Activated T-cell treated with anti-CD3 and anti-CD28 coated beads, Interleukin-2, amount 50 U/mL, for 24 hours (primary cell): ENCODE measurements at regions not wholly inside any gene's neighbourhood (a gene's known extent, or its start where the extent isn't known, plus 50 kb on each side); places are given as distances from the start of the nearest gene placed in this dataset.

Experiments
- DNase-seq: peaks from one replicate; pipeline ENCODE4 v3.0.0-alpha.2; 2020
- H3K27ac Mint-ChIP-seq: 2 replicates; pipeline ENCODE4 v1.8.0; 2020; ENCODE audit warnings: mild to moderate bottlenecking, mixed read lengths
- H3K27me3 Mint-ChIP-seq: 2 replicates; pipeline ENCODE4 v1.8.0; 2020; ENCODE audit warnings: mixed read lengths
- H3K36me3 Mint-ChIP-seq: 2 replicates; pipeline ENCODE4 v1.8.0; 2020; ENCODE audit warnings: low read depth, mixed read lengths
- H3K4me1 Mint-ChIP-seq: 2 replicates; pipeline ENCODE4 v1.8.0; 2020; ENCODE audit warnings: low read depth, mixed read lengths
- H3K4me3 Mint-ChIP-seq: 2 replicates; pipeline ENCODE4 v1.8.0; 2020; ENCODE audit warnings: mild to moderate bottlenecking, moderate library complexity, mixed read lengths
- H3K9me3 Mint-ChIP-seq: 2 replicates; pipeline ENCODE4 v1.8.0; 2020; ENCODE audit warnings: mixed read lengths

- H3K36me3 Mint-ChIP-seq: peaks cover 97% of the 10 kb centered on the region
These were observed 179.0 kb upstream of the KLF14 start for GRCh38 chr7:130912862-130913638.

GRCh38 chr7:130913639-130914553, 179.9 kb upstream of the KLF14 start:
- Mint-ChIP-seq H3K27ac (peak overlapping the region; percentile 99), H3K27me3 (no peaks in the 10 kb centered on the region), H3K4me1 (peaks cover 96% of the 10 kb centered on the region), H3K36me3 (peaks cover 97% of the 10 kb centered on the region), H3K9me3 (no peaks in the 10 kb centered on the region), H3K4me3 (peak overlapping the region; percentile 89)
- DNase-seq: no peak

More at GRCh38 chr7:130912862-130913638, 179.0 kb upstream of the KLF14 start:
- H3K27me3 Mint-ChIP-seq: no peaks in the 10 kb centered on the region
- H3K4me3 Mint-ChIP-seq: peak overlapping the region; percentile 89
- peak overlapping the region; percentile 99 for H3K27ac Mint-ChIP-seq
- no peaks in the 10 kb centered on the region for H3K9me3 Mint-ChIP-seq
- peaks cover 94% of the 10 kb centered on the region for H3K4me1 Mint-ChIP-seq
- DNase-seq: peak; percentile 85

- Mint-ChIP-seq H3K9me3 (no peaks in the 10 kb centered on the region), H3K4me1 (peaks cover 96% of the 10 kb centered on the region), H3K4me3 (peak overlapping the region; percentile 89), H3K36me3 (peaks cover 97% of the 10 kb centered on the region), H3K27me3 (no peaks in the 10 kb centered on the region), H3K27ac (peak overlapping the region; percentile 99)
- no peak for DNase-seq
These were observed 180.7 kb upstream of the KLF14 start for GRCh38 chr7:130914554-130915294.

- H3K4me3 Mint-ChIP-seq: peak overlapping the region; percentile 89
- H3K27ac Mint-ChIP-seq: peak overlapping the region; percentile 99
- peaks cover 97% of the 10 kb centered on the region for H3K36me3 Mint-ChIP-seq
- no peak for DNase-seq
- peaks cover 96% of the 10 kb centered on the region for H3K4me1 Mint-ChIP-seq
- no peaks in the 10 kb centered on the region for H3K9me3 Mint-ChIP-seq
- no peaks in the 10 kb centered on the region for H3K27me3 Mint-ChIP-seq
These were observed 183.7 kb upstream of the KLF14 start for GRCh38 chr7:130917669-130918128.

- peak overlapping the region; percentile 89 for H3K4me3 Mint-ChIP-seq
- no peaks in the 10 kb centered on the region for H3K27me3 Mint-ChIP-seq
- peaks cover 100% of the 10 kb centered on the region for H3K36me3 Mint-ChIP-seq
- DNase-seq: no peak
- peak overlapping the region; percentile 99 for H3K27ac Mint-ChIP-seq
- peaks cover 99% of the 10 kb centered on the region for H3K4me1 Mint-ChIP-seq
- H3K9me3 Mint-ChIP-seq: no peaks in the 10 kb centered on the region
These were observed 184.4 kb upstream of the KLF14 start for GRCh38 chr7:130918129-130919052.

GRCh38 chr7:130919316-130920103, 185.5 kb upstream of the KLF14 start:
- no peaks in the 10 kb centered on the region for H3K27me3 Mint-ChIP-seq
- DNase-seq: no peak
- H3K36me3 Mint-ChIP-seq: peaks cover 100% of the 10 kb centered on the region
- peak overlapping the region; percentile 89 for H3K4me3 Mint-ChIP-seq
- H3K4me1 Mint-ChIP-seq: peaks cover 97% of the 10 kb centered on the region
- no peaks in the 10 kb centered on the region for H3K9me3 Mint-ChIP-seq
- H3K27ac Mint-ChIP-seq: peak overlapping the region; percentile 99

- no peaks in the 10 kb centered on the region for H3K9me3 Mint-ChIP-seq
- H3K27ac Mint-ChIP-seq: peak overlapping the region; percentile 99
- no peaks in the 10 kb centered on the region for H3K27me3 Mint-ChIP-seq
- peaks cover 97% of the 10 kb centered on the region for H3K4me1 Mint-ChIP-seq
- no peak for DNase-seq
- H3K36me3 Mint-ChIP-seq: peaks cover 100% of the 10 kb centered on the region
- H3K4me3 Mint-ChIP-seq: peak overlapping the region; percentile 56
These were observed 186.1 kb upstream of the KLF14 start for GRCh38 chr7:130920122-130920521.

GRCh38 chr7:130921391-130922180, 187.6 kb upstream of the KLF14 start:
- Mint-ChIP-seq H3K36me3 (peaks cover 100% of the 10 kb centered on the region), H3K4me3 (peak overlapping the region; percentile 13), H3K27me3 (no peaks in the 10 kb centered on the region), H3K4me1 (peaks cover 97% of the 10 kb centered on the region), H3K27ac (peak overlapping the region; percentile 99), H3K9me3 (no peaks in the 10 kb centered on the region)
- DNase-seq: no peak

GRCh38 chr7:130922206-130923112, 188.5 kb upstream of the KLF14 start:
- H3K4me1 Mint-ChIP-seq: peaks cover 99% of the 10 kb centered on the region
- no peaks in the 10 kb centered on the region for H3K27me3 Mint-ChIP-seq
- DNase-seq: no peak
- no peaks in the 10 kb centered on the region for H3K9me3 Mint-ChIP-seq
- peaks cover 100% of the 10 kb centered on the region for H3K36me3 Mint-ChIP-seq
- H3K4me3 Mint-ChIP-seq: no peak overlapping the region
- peak overlapping the region; percentile 99 for H3K27ac Mint-ChIP-seq

GRCh38 chr7:130923365-130923764, 189.4 kb upstream of the KLF14 start:
- Mint-ChIP-seq H3K27me3 (no peaks in the 10 kb centered on the region), H3K36me3 (peaks cover 100% of the 10 kb centered on the region), H3K27ac (peak overlapping the region; percentile 99), H3K4me3 (no peak overlapping the region), H3K9me3 (no peaks in the 10 kb centered on the region), H3K4me1 (peaks cover 99% of the 10 kb centered on the region)
- no peak for DNase-seq

GRCh38 chr7:130923930-130924329, 189.9 kb upstream of the KLF14 start:
- Mint-ChIP-seq H3K36me3 (peaks cover 100% of the 10 kb centered on the region), H3K4me3 (no peak overlapping the region), H3K27me3 (no peaks in the 10 kb centered on the region), H3K4me1 (peaks cover 97% of the 10 kb centered on the region), H3K27ac (peak overlapping the region; percentile 99), H3K9me3 (no peaks in the 10 kb centered on the region)
- no peak for DNase-seq
